ENCODE measurements at regions not wholly inside any gene's neighbourhood (a gene's known extent, or its start where the extent isn't known, plus 50 kb on each side); places are given as distances from the start of the nearest gene placed in this dataset.

- peaks cover 53% of the 10 kb centered on the region for H3K27me3 ChIP-seq (ENCODE audit: low read depth)
These were observed 208.3 kb downstream of the PHETA1 start for GRCh38 chr12:111160350-111161241.

GRCh38 chr12:111158992-111159391, 209.9 kb downstream of the PHETA1 start:
- Histone ChIP-seq H3K27ac (replicated peaks) (no peak overlapping the region), H3K9me3 (replicated peaks) (no peaks in the 10 kb centered on the region), H3K27me3 (ENCODE audit: low read depth) (peaks cover 68% of the 10 kb centered on the region), H3K4me3 (no peak overlapping the region), H3K4me1 (no peaks in the 10 kb centered on the region), H3K36me3 (no peaks in the 10 kb centered on the region)
- intact Hi-C loops (cut with micrococcal nuclease), result no loop called here
- no peak for TF ChIP-seq CTCF (IDR thresholded peaks at IDR 0.05; ENCODE audit: borderline replicate concordance)
- no peak for DNase-seq

More at GRCh38 chr12:111160350-111161241, 208.3 kb downstream of the PHETA1 start:
- Histone ChIP-seq H3K9me3 (replicated peaks) (no peaks in the 10 kb centered on the region), H3K27ac (replicated peaks) (no peak overlapping the region), H3K36me3 (no peaks in the 10 kb centered on the region), H3K4me1 (peaks cover 3% of the 10 kb centered on the region), H3K4me3 (no peak overlapping the region)
- DNase-seq, result no peak
- TF ChIP-seq CTCF (IDR thresholded peaks at IDR 0.05; ENCODE audit: borderline replicate concordance), result no peak
- intact Hi-C loops (cut with micrococcal nuclease), result no loop called here

GRCh38 chr12:111157486-111157885, 211.4 kb downstream of the PHETA1 start:
- no peaks in the 10 kb centered on the region for H3K9me3 ChIP-seq (replicated peaks)
- intact Hi-C loops (cut with micrococcal nuclease), result no loop called here
- no peak for TF ChIP-seq CTCF (IDR thresholded peaks at IDR 0.05; ENCODE audit: borderline replicate concordance)
- H3K36me3 ChIP-seq, result no peaks in the 10 kb centered on the region
- H3K27me3 ChIP-seq (ENCODE audit: low read depth), result peaks cover 83% of the 10 kb centered on the region
- DNase-seq, result no peak
- H3K4me3 ChIP-seq, result no peak overlapping the region
- H3K4me1 ChIP-seq, result no peaks in the 10 kb centered on the region
- H3K27ac ChIP-seq (replicated peaks), result no peak overlapping the region

DNA sequence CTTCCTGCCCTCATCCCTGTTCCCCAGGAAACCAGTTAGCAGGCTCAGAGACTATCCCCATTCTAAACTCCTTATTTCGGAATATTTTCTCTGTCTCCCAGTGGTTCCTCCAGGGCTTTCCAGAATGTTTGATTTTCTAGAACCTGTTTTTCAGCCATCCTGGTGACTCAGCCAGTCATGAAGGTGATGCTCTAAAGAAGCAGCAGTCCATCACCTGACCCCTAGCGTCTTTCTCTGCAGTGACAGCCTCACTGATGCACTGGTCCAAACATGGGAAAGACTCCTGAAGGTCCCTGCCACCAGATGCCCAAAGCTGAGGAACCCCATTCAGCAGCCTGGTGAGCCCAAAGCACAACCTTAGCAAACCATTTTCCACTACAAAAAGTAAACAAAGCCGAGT, 212.6 kb downstream of the PHETA1 start:
- Histone ChIP-seq H3K27me3 (ENCODE audit: low read depth) (peaks cover 86% of the 10 kb centered on the region), H3K4me3 (no peak overlapping the region)
- intact Hi-C loops (cut with micrococcal nuclease), result no loop called here

DNA sequence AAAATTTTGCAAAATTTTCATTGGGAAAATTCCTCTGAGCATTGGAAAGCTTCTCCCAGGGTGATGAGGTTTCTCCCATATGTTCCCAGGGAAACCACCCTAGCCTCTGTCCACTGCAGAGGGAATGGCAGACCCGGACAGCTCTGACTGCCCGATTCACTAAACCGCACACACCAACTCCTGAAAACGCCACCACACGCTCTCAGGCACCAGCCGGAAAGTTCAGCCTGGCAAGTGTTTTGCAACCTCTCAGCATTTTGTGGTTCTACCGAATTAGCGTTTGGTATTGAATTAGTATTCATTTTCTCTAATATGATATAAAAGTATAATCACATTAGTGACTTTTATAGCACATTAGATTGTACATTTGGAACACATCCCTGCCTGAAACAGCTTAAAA, 213.4 kb downstream of the PHETA1 start:
- intact Hi-C loops (cut with micrococcal nuclease), result no loop called here
- Histone ChIP-seq H3K9me3 (replicated peaks) (no peaks in the 10 kb centered on the region), H3K27ac (replicated peaks) (no peak overlapping the region), H3K4me1 (no peaks in the 10 kb centered on the region), H3K36me3 (no peaks in the 10 kb centered on the region), H3K27me3 (ENCODE audit: low read depth) (peaks cover 79% of the 10 kb centered on the region), H3K4me3 (no peak overlapping the region)
- DNase-seq, result no peak
- no peak for TF ChIP-seq CTCF (IDR thresholded peaks at IDR 0.05; ENCODE audit: borderline replicate concordance)

More for the DNA sequence above, 212.6 kb downstream of the PHETA1 start:
- no peak for DNase-seq
- no peaks in the 10 kb centered on the region for H3K4me1 ChIP-seq
- H3K9me3 ChIP-seq (replicated peaks), result no peaks in the 10 kb centered on the region
- no peak for TF ChIP-seq CTCF (IDR thresholded peaks at IDR 0.05; ENCODE audit: borderline replicate concordance)
- H3K36me3 ChIP-seq, result no peaks in the 10 kb centered on the region
- H3K27ac ChIP-seq (replicated peaks), result no peak overlapping the region

Measured in left ventricle myocardium inferior (tissue), 1 donor.